ENCODE measurements at regions not wholly inside any gene's neighbourhood (a gene's known extent, or its start where the extent isn't known, plus 50 kb on each side); places are given as distances from the start of the nearest gene placed in this dataset.

GRCh38 chr12:114237230-114237629 lies 168.7 kb downstream of the TBX5 start:
- TF ChIP-seq POLR2A (IDR thresholded peaks at IDR 0.05), result no peak
- TF ChIP-seq CTCF (IDR thresholded peaks at IDR 0.05), result no peak

Measured in testis (tissue), 2 donors.